ENCODE measurements at regions not wholly inside any gene's neighbourhood (a gene's known extent, or its start where the extent isn't known, plus 50 kb on each side); places are given as distances from the start of the nearest gene placed in this dataset.

- no peaks in the 10 kb centered on the region for H4K20me1 ChIP-seq (ENCODE audit: insufficient read depth)
- no peaks in the 10 kb centered on the region for H3K36me3 ChIP-seq (ENCODE audit: insufficient read depth)
- H3K4me2 ChIP-seq: no peak overlapping the region
- H3K79me2 ChIP-seq (ENCODE audit: insufficient read depth, low read depth): no peaks in the 10 kb centered on the region
- H3K27ac ChIP-seq: no peak overlapping the region
- no peak overlapping the region for H2AFZ ChIP-seq (ENCODE audit: low read depth)
- H3K27me3 ChIP-seq (ENCODE audit: insufficient read depth, low read depth): 0 out of 2 replicates have a peak, but pooled peaks cover 3% of the 10 kb centered on the region
- no peak for TF ChIP-seq CTCF (conservative IDR thresholded peaks at IDR 0.05; ENCODE audit: low read depth, low read length)
- H3K4me3 ChIP-seq (IDR thresholded peaks at IDR 0.05; ENCODE audit: insufficient read depth, low read depth, low read length): no peak overlapping the region
- no peak overlapping the region for H3K9ac ChIP-seq
- no peaks in the 10 kb centered on the region for H3K4me1 ChIP-seq (ENCODE audit: low read depth, poor library complexity, severe bottlenecking)
Measured at GRCh38 chr11:71199226-71199820, 53.1 kb downstream of the SHANK2 start.

- TF ChIP-seq CTCF (conservative IDR thresholded peaks at IDR 0.05; ENCODE audit: low read depth, low read length): no peak
- Histone ChIP-seq H3K36me3 (ENCODE audit: insufficient read depth) (no peaks in the 10 kb centered on the region), H3K27me3 (ENCODE audit: insufficient read depth, low read depth) (0 out of 2 replicates have a peak, but pooled peaks cover 3% of the 10 kb centered on the region), H3K4me1 (ENCODE audit: low read depth, poor library complexity, severe bottlenecking) (no peaks in the 10 kb centered on the region), H3K4me3 (IDR thresholded peaks at IDR 0.05; ENCODE audit: insufficient read depth, low read depth, low read length) (no peak overlapping the region), H3K9ac (no peak overlapping the region), H3K4me2 (no peak overlapping the region), H2AFZ (ENCODE audit: low read depth) (no peak overlapping the region), H4K20me1 (ENCODE audit: insufficient read depth) (no peaks in the 10 kb centered on the region), H3K27ac (no peak overlapping the region), H3K79me2 (ENCODE audit: insufficient read depth, low read depth) (no peaks in the 10 kb centered on the region)
Measured at GRCh38 chr11:71198823-71199165, 53.6 kb downstream of the SHANK2 start.

GRCh38 chr11:71198141-71198822, 54.1 kb downstream of the SHANK2 start:
- H3K27me3 ChIP-seq (ENCODE audit: insufficient read depth, low read depth): 0 out of 2 replicates have a peak, but pooled peaks cover 3% of the 10 kb centered on the region
- no peak overlapping the region for H3K9ac ChIP-seq
- H3K4me3 ChIP-seq (IDR thresholded peaks at IDR 0.05; ENCODE audit: insufficient read depth, low read depth, low read length): no peak overlapping the region
- H4K20me1 ChIP-seq (ENCODE audit: insufficient read depth): no peaks in the 10 kb centered on the region
- TF ChIP-seq CTCF (conservative IDR thresholded peaks at IDR 0.05; ENCODE audit: low read depth, low read length): no peak
- H3K4me1 ChIP-seq (ENCODE audit: low read depth, poor library complexity, severe bottlenecking): no peaks in the 10 kb centered on the region
- no peak overlapping the region for H3K4me2 ChIP-seq
- H3K27ac ChIP-seq: no peak overlapping the region
- H3K36me3 ChIP-seq (ENCODE audit: insufficient read depth): no peaks in the 10 kb centered on the region
- H2AFZ ChIP-seq (ENCODE audit: low read depth): no peak overlapping the region
- no peaks in the 10 kb centered on the region for H3K79me2 ChIP-seq (ENCODE audit: insufficient read depth, low read depth)

DNA sequence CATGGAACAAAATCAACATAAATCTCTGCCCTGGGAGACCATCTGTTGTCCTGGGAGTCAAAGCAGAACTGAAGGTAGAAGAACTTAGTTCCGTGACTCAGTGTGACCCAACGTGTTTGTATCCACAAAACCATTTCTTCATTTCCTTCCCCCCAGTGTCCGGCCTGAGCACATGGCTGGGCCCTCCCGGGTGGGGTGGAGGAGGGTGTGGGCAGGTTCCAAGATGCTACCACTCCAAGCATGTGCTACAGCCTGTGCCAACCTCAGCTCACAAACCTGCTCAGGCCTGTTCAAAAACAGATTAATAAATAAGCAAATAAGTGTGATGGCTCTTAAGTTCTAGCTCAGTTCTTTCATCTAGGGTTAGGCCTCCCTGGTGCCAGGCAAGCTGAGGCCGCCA, 55.3 kb downstream of the SHANK2 start:
- Histone ChIP-seq H3K27me3 (ENCODE audit: insufficient read depth, low read depth) (0 out of 2 replicates have a peak, but pooled peaks cover 3% of the 10 kb centered on the region), H3K4me2 (no peak overlapping the region), H3K27ac (no peak overlapping the region), H3K9ac (no peak overlapping the region), H3K4me3 (IDR thresholded peaks at IDR 0.05; ENCODE audit: insufficient read depth, low read depth, low read length) (no peak overlapping the region), H3K4me1 (ENCODE audit: low read depth, poor library complexity, severe bottlenecking) (no peaks in the 10 kb centered on the region), H3K79me2 (ENCODE audit: insufficient read depth, low read depth) (no peaks in the 10 kb centered on the region), H2AFZ (ENCODE audit: low read depth) (no peak overlapping the region), H4K20me1 (ENCODE audit: insufficient read depth) (no peaks in the 10 kb centered on the region), H3K36me3 (ENCODE audit: insufficient read depth) (no peaks in the 10 kb centered on the region)
- no peak for TF ChIP-seq CTCF (conservative IDR thresholded peaks at IDR 0.05; ENCODE audit: low read depth, low read length)
